GM18499 (cell line): ENCODE measurements at regions not wholly inside any gene's neighbourhood (a gene's known extent, or its start where the extent isn't known, plus 50 kb on each side); places are given as distances from the start of the nearest gene placed in this dataset.
"Not testable (repeated sequence)": the region's sequence is repeated elsewhere in the genome, so short reads cannot be mapped to it uniquely, and the experiment has no call there.

Experiments
- ATAC-seq: cut with Tn5 transposase; IDR thresholded peaks from one replicate; pipeline ENCODE4 v1.9.1; 2021; ENCODE audit warnings: moderate number of reproducible peaks; ENCODE audit not compliant: insufficient read depth, unreplicated experiment

DNA sequence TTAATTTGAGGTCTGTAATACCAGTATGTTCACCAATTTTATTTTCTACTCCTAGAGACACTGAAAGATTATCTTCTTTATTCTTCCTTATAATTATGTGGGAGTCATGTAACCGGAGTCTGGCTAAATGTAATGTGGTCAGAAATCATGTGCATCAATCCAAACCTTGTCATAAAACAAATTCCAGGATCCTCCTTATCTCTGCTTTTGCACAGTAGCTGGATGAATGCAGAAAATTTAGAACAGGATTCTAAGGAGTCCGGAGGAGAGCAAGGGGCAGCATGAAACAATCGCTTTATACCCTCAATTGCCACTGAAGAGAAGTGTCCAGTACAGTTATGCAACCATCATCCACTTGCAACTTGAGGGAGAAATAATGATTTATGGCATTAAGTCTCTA lies 2674.7 kb upstream of the PCDH20 start:
- ATAC-seq = no peak

DNA sequence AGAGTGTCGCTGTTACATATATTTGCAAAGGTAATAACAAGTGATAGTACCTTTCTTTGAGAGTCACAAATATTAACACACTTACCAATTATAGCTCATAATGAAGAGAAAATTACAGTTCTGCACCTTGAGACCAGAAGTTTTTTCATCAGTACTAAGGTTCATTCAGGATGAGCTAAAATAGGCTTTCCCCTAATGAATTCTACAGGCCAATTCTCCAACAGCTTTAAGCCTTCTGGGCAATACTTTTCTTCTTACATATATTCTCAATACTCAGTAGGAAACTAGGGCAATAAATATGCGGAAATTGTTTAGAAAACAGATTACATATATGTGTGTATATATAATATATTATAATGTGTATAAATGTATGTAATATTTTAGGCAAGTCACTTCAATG lies 2672.8 kb upstream of the PCDH20 start:
- ATAC-seq = no peak

- ATAC-seq = no peak
Observed at GRCh38 chr13:64087624-64088023, 2672.0 kb upstream of the PCDH20 start.

GRCh38 chr13:64083811-64084210 lies 2668.2 kb upstream of the PCDH20 start:
- no peak for ATAC-seq

- no peak for ATAC-seq
Observed at GRCh38 chr13:64083396-64083795, 2667.7 kb upstream of the PCDH20 start.

GRCh38 chr13:64078480-64078936 lies 2662.9 kb upstream of the PCDH20 start:
- ATAC-seq = no peak

DNA sequence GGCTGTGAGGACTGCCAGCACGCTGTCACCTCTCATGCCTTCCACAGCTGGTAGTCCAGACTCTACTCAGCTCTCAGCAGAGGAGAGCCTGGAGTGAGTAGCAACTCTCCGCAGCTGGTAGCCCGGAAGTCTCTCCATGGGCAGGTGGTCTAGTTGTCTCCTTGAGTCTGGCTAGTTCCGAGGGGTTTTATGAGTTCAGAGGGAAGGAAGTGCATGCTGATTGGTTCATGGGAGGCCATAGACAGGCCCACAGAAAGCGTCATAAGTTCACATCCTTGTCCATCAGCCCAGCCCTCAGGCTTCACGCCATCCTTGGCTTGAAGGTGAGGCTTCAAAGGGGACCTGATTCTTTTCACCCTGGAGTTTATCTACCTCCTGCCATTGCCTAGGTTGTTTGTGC lies 2662.4 kb upstream of the PCDH20 start:
- ATAC-seq = no peak

GRCh38 chr13:64077132-64077835 lies 2661.6 kb upstream of the PCDH20 start:
- ATAC-seq = not testable (repeated sequence)

DNA sequence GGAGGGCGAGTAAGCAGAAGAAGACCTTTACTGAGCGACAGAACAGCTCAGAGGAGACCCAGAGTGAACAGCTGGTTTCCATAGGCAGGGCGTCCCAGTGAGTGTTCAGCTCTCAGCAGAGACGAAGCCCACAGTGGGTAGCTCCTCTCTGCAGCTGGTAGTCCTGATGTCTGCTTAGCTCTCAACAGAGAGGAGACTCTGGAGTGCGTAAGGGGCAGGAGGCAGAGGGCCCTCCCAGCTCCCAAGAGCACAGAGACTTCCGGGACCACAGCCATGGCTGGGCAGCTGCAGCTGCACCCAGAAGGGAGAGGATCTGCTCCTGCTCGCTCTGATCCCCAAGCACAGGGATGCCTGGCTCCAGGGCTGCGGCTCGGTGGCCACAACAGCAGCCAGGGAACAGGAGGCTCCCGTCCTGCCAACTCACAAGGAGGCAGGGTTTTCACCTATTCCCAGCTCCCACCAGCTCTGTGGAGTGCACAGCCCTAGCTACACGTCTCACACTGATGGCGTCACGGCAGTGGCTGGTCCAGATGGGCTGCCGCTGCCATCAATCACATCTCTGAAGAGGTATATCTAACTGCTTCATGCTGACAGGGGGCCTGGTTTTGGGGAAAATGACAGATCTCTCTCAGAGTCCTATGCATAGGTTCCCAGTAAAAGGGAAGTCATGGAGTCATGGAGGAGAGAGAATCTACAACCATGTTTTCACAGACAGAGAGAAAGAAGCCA lies 2660.1 kb upstream of the PCDH20 start:
- ATAC-seq = no peak

- ATAC-seq = no peak
Observed at GRCh38 chr13:64074971-64075474, 2659.4 kb upstream of the PCDH20 start.

DNA sequence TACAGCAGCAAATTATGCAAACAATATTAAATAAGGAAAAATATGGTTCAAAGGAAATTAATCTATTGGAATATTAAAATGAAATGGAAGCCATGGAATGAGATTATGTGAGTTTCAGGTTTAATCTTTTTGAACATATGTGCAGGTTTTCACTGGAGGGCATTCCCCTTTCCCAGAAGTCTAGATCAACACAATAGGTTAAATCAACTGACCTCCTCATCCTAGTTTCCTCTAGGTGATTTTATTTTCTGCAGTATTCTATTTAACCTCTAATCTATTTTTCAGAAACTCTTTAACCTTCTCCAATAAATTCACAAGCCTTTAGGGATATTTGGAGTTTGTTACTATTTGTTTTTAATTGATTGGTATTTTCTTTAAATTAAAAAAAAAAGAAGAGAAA lies 2657.6 kb upstream of the PCDH20 start:
- no peak for ATAC-seq

DNA sequence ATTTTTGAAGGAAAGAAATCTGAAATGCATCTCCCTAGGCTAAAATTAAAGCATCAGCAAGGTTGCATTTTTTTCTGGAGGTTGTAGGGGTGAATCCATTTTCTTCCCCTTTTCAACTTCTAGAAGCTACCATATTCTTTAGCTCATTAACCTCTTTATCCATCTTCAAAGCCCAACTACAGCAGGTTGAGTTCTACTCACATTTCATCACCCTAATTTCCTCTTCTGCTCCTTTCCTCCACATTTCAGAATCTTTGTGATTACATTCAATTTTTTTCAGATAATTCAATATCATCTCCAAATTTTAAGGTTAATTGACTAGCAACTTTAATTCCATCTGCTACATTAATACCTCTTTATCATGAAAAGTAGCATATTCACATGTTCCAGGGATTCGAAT lies 2655.7 kb upstream of the PCDH20 start:
- no peak for ATAC-seq

- ATAC-seq = no peak
Observed at GRCh38 chr13:64069892-64070291, 2654.2 kb upstream of the PCDH20 start.

DNA sequence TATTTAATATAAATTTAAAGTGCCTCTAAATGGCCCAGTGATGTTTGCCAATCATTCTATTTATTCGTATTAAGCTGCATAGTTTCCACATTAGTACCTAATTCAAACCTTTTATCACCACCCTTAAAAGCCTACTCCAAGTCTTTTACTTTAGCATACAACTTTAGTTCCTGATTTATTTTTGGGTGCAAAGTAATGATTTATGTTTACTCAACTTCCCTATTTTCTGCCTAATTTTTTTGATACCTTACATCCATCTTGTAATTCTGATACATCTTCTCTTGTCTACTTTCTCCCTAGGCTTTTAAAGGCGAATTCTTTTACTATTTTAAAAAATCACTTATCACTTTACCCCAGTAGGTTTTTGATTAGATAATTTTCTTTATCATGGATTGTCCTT lies 2651.1 kb upstream of the PCDH20 start:
- no peak for ATAC-seq

DNA sequence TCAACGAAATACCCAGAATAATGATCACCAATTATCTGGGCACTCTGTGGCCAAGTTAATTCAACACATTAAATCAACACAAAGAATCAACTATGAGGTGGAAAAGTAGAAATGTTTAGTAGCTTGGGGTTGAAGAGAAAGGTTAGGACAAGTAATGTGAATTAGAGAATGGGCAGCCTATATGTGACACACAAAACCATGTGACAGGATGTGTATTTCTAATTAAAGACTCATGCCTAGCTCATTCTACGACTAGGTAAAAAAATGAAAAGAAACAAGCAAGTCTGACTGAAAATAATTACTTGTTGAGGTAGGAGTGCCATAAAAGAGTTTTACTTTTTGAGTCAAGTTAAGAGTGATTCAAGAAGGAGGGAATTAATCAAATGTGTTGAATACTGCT lies 2646.0 kb upstream of the PCDH20 start:
- no peak for ATAC-seq

DNA sequence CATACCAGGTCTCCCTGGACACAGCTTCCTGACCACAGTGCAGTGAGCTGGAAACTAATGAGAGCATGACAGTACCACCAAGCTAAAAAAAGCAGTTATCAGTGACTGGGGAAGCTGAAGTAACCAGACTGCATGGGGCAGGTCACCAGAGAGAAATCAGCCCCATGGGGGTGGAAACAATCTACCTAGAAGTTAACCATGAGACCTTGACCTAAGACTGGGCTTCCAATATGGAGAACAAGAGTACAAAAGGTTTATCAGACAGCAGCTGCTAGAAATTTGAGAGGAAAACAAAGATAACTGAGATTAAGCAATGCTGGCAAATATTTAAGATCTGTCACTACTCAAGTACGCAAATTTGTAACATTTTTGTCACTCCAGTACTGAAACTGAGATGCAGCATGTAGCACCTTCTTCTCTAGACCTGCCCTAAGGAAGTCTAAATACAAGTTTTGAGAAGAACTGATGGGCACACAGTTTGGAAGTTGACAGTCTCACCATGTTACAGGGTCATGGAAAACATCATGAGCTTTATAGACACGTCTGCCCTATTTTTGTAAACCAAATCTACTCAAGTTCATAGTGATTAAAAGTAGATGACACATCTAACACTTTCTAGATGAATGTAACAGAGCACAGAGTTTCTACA lies 2641.8 kb upstream of the PCDH20 start:
- no peak for ATAC-seq

DNA sequence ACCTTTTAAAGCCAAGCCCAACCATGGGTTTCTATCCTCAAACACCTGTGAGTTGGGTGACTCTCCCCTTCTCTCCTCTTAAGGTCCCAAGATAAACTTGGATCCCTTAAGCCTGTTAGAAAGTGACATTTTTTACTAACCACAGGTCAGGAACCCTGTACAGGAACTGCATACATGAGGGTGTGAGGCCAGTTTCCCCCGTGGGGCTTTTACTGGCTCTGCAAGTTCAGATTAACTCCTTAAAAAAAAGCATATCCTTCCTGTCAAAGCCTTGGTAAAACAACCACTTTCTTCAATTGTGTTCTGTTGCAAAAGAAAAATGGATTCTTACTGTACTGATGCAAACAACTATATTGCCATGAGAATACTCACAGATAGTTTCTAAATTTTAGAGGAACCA lies 2638.7 kb upstream of the PCDH20 start:
- no peak for ATAC-seq

DNA sequence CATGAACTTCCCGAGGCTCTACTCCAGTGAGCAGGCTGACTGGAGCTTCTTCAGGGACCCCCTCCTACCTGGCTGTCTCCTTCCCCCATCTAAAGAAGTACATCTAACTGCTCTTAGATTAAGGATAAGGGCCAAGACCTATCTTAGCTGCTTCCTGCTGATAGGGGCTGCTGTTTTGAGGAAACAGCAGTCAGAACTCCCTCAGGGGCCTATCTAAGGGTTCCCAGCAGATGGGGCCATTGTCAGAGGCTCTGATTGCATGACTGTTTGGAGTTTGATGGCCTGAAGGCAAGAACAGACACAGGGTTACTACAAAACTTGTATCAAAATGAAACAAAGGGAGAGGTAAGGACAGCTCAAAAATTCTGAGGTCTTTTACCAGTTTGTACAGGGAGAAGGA lies 2636.9 kb upstream of the PCDH20 start:
- ATAC-seq = no peak

GRCh38 chr13:64051278-64051677 lies 2635.6 kb upstream of the PCDH20 start:
- ATAC-seq = no peak

DNA sequence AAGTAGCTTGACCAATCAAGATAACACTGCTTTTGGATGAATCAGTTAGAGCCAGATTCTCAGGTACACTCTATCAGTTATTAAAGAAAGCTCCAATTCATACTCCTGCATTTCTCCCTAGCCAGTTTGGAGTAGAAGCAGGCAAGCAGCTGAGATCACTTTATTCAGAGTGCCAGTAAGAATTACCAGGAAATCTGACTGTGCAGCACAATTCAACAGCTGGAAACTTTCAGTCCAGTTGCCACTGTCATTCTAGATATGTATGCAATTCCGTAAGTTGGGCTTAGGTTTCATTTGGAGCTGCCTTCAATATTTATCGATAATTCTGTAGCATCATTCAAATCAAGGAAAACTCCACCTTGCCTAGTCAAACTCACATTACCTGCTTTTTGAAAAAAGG lies 2625.6 kb upstream of the PCDH20 start:
- no peak for ATAC-seq

GRCh38 chr13:64033921-64034320 lies 2618.3 kb upstream of the PCDH20 start:
- no peak for ATAC-seq
